Liver (tissue), 8 donors: ENCODE measurements at regions not wholly inside any gene's neighbourhood (a gene's known extent, or its start where the extent isn't known, plus 50 kb on each side); places are given as distances from the start of the nearest gene placed in this dataset.

ENCODE experiments used
- DNase-seq: peaks from one replicate; pipeline ENCODE4 v3.0.0-alpha.2; 2017; ENCODE audit warnings: low spot score
- H3K27ac ChIP-seq, 2 donors: one replicate each; pipeline ENCODE4 v1.7.0; 2013; ENCODE audit warnings: inconsistent platforms in 2 of 2, low read length in 2 of 2, control low read depth in 1 of 2, low read depth in 1 of 2, mild to moderate bottlenecking in 1 of 2
- H3K27me3 ChIP-seq, 4 donors: one replicate each; pipeline versions ENCODE4 v1.6.1 to v1.7.0; 2013; ENCODE audit warnings: low read length in 3 of 4, inconsistent platforms in 1 of 4, mild to moderate bottlenecking in 1 of 4, moderate library complexity in 1 of 4; ENCODE audit not compliant: control insufficient read depth in 4 of 4, insufficient read depth in 4 of 4
- H3K36me3 ChIP-seq, 4 donors: one replicate each; pipeline versions ENCODE4 v1.6.1 to v1.7.0; 2013; ENCODE audit warnings: low read length in 3 of 4, mild to moderate bottlenecking in 3 of 4, low read depth in 1 of 4, moderate library complexity in 1 of 4; ENCODE audit not compliant: control insufficient read depth in 4 of 4, insufficient read depth in 3 of 4
- H3K4me1 ChIP-seq, 4 donors: one replicate each; pipeline versions ENCODE4 v1.6.1 to v1.7.0; 2013; ENCODE audit warnings: low read length in 3 of 4, mild to moderate bottlenecking in 3 of 4, moderate library complexity in 1 of 4; ENCODE audit not compliant: control insufficient read depth in 4 of 4, insufficient read depth in 4 of 4
- H3K4me3 ChIP-seq, 3 donors: one replicate each; pipeline versions ENCODE4 v1.6.1 to v1.7.0; 2013; ENCODE audit warnings: low read length in 3 of 3, control low read depth in 1 of 3, low read depth in 1 of 3, mild to moderate bottlenecking in 1 of 3
- H3K9ac ChIP-seq, 2 donors: one replicate each; pipeline ENCODE4 v1.7.0; 2013; ENCODE audit warnings: low read length in 2 of 2, mild to moderate bottlenecking in 2 of 2, moderate library complexity in 2 of 2, control low read depth in 1 of 2, low read depth in 1 of 2
- H3K9me3 ChIP-seq, 4 donors: one replicate each; pipeline versions ENCODE4 v1.6.1 to v1.7.0; 2013; ENCODE audit warnings: low read length in 3 of 4; ENCODE audit not compliant: control insufficient read depth in 4 of 4
- ATF3 ChIP-seq: IDR thresholded peaks from 2 replicates; pipeline ENCODE4 v1.6.1; 2016; ENCODE audit warnings: antibody characterized with exemption
- CTCF ChIP-seq: fragments of 150-350 bp; IDR thresholded peaks from 2 replicates; pipeline ENCODE4 v1.5.1; 2017; ENCODE audit warnings: improper control_type of control experiment, low read depth, low read length; ENCODE audit not compliant: missing input control
- EGR1 ChIP-seq, 2 donors: IDR thresholded peaks; 2 replicates each; pipeline ENCODE4 v1.6.1; 2016 to 2018; ENCODE audit warnings: antibody characterized with exemption in 2 of 2, low read depth in 2 of 2
- FOXA1 ChIP-seq: IDR thresholded peaks from 2 replicates; pipeline ENCODE4 v1.6.1; 2016; ENCODE audit warnings: antibody characterized with exemption
- FOXA2 ChIP-seq: IDR thresholded peaks from 2 replicates; pipeline ENCODE4 v1.6.1; 2016; ENCODE audit warnings: antibody characterized with exemption
- GABPA ChIP-seq, 2 donors: IDR thresholded peaks in 1 of 2; conservative IDR thresholded peaks in 1 of 2; 2 replicates each; pipeline ENCODE4 v1.6.1; 2016; ENCODE audit warnings: antibody characterized with exemption in 2 of 2, mild to moderate bottlenecking in 1 of 2, moderate library complexity in 1 of 2
- HNF4A ChIP-seq, 2 donors: conservative IDR thresholded peaks; 2 replicates each; pipeline ENCODE4 v1.6.1; 2016; ENCODE audit warnings: antibody characterized with exemption in 2 of 2, mild to moderate bottlenecking in 2 of 2
- HNF4G ChIP-seq: IDR thresholded peaks from 2 replicates; pipeline ENCODE4 v1.6.1; 2016; ENCODE audit warnings: antibody characterized with exemption
- JUND ChIP-seq, 2 donors: IDR thresholded peaks; 2 replicates each; pipeline ENCODE4 v1.6.1; 2016; ENCODE audit warnings: antibody characterized with exemption in 2 of 2
- MAX ChIP-seq: IDR thresholded peaks from 2 replicates; pipeline ENCODE4 v1.6.1; 2016; ENCODE audit warnings: antibody characterized with exemption
- NR2F2 ChIP-seq: IDR thresholded peaks from 2 replicates; pipeline ENCODE4 v1.6.1; 2016; ENCODE audit warnings: antibody characterized with exemption
- RAD21 ChIP-seq, 2 donors: IDR thresholded peaks; 2 replicates each; pipeline ENCODE4 v1.6.1; 2016; ENCODE audit warnings: antibody characterized with exemption in 2 of 2, mild to moderate bottlenecking in 2 of 2
- REST ChIP-seq: IDR thresholded peaks from 2 replicates; pipeline ENCODE4 v1.6.1; 2016; ENCODE audit warnings: antibody characterized with exemption, mild to moderate bottlenecking
- RXRA ChIP-seq, 2 donors: IDR thresholded peaks; 2 replicates each; pipeline ENCODE4 v1.6.1; 2017 to 2018; ENCODE audit warnings: antibody characterized with exemption in 2 of 2, mild to moderate bottlenecking in 1 of 2
- SP1 ChIP-seq: IDR thresholded peaks from 2 replicates; pipeline ENCODE4 v1.6.1; 2018; ENCODE audit warnings: antibody characterized with exemption, mild to moderate bottlenecking
- TAF1 ChIP-seq: conservative IDR thresholded peaks from 2 replicates; pipeline ENCODE4 v1.6.1; 2016; ENCODE audit warnings: antibody characterized with exemption, mild to moderate bottlenecking
- YY1 ChIP-seq: IDR thresholded peaks from 2 replicates; pipeline ENCODE4 v1.6.1; 2016; ENCODE audit warnings: antibody characterized with exemption, mild to moderate bottlenecking
- ZBTB33 ChIP-seq: IDR thresholded peaks from 2 replicates; pipeline ENCODE4 v1.6.1; 2016; ENCODE audit warnings: antibody characterized with exemption
- WGBS: extraction: QIAGEN DNeasy Blood & Tissue Kit; methylation state at CpG from one replicate; pipeline ENCODE4 v1.1.7; 2013; 5-methylcytosine and 5-hydroxymethylcytosine counted together
- donor health status: healthy.
- donor health status: healthy.
- donor health status: healthy.
- donor health status: healthy.
- donor health status: healthy.

DNA sequence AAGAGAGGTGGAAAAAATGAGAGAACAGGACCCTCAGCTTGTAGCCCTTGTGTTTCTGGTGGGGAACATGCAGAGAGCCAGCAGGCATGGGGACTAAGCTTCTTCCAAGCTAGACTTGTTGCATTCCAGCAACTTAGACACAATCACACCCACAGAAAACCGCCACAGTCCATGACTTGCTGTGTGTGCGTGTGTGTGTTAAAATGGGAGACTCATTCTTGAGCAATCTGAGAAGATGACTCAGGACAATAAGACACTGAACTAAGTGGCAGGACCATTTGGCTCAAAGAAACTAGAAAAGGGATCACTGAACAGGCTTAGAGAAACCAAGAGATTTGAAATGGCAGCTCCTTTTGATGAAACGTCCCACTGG lies 78.0 kb downstream of the HLX start:
- H3K4me3 ChIP-seq = no peak overlapping the region
- peaks cover 0 to 8% (median 0%) of the 10 kb centered on the region in 4 donors for H3K4me1 ChIP-seq
- no peak overlapping the region for H3K27ac ChIP-seq
- TF ChIP-seq REST (no peak), HNF4A (conservative IDR thresholded peaks at IDR 0.05) (no peak), HNF4G (no peak), NR2F2 (no peak), FOXA2 (no peak), GABPA (IDR thresholded peaks at IDR 0.05 in 1 of 2, conservative IDR thresholded peaks at IDR 0.05 in 1 of 2) (no peak), YY1 (no peak), TAF1 (no peak), CTCF (no peak), EGR1 (IDR thresholded peaks at IDR 0.05; ENCODE audit: low read depth in 2 of 2) (no peak), RAD21 (IDR thresholded peaks at IDR 0.05) (no peak), MAX (no peak), SP1 (no peak), ZBTB33 (no peak), JUND (IDR thresholded peaks at IDR 0.05) (no peak), RXRA (IDR thresholded peaks at IDR 0.05) (no peak), ATF3 (no peak), FOXA1 (no peak)
- H3K9me3 ChIP-seq = no peaks in the 10 kb centered on the region
- H3K27me3 ChIP-seq = no peaks in the 10 kb centered on the region
- WGBS = 84% methylated on average over 3 of the region's 3 CpGs
- no peak for DNase-seq
- H3K9ac ChIP-seq = no peak overlapping the region
- H3K36me3 ChIP-seq = no peaks in the 10 kb centered on the region

DNA sequence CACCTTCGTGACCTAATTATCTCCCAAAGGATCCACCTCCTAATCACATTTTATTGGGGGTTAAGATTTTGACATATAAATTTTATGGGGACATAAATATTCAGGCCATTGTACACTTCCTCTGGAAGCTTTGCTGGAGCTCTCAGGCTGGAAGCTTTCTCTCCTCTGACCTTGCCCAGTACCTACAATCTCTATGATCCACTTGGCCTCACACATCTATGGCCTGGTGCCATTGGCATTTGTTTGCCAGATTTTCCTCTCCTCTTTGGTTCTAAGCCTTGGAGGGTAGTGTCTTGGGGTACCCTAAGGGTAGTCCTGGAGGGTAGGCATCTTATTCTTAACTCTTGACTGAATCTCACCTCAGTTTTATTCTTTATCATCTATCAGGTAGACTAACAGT lies 79.0 kb downstream of the HLX start:
- no peak for DNase-seq
- Histone ChIP-seq H3K9ac (no peak overlapping the region), H3K9me3 (no peaks in the 10 kb centered on the region), H3K27me3 (no peaks in the 10 kb centered on the region), H3K4me3 (no peak overlapping the region), H3K36me3 (no peaks in the 10 kb centered on the region), H3K27ac (no peak overlapping the region), H3K4me1 (peaks cover 0 to 14% (median 0%) of the 10 kb centered on the region in 4 donors)
- 89% methylated on average over 1 of the region's 1 CpG for WGBS
- TF ChIP-seq ATF3 (no peak), NR2F2 (no peak), YY1 (no peak), EGR1 (IDR thresholded peaks at IDR 0.05; ENCODE audit: low read depth in 2 of 2) (no peak), RXRA (IDR thresholded peaks at IDR 0.05) (no peak), REST (no peak), SP1 (no peak), TAF1 (no peak), JUND (IDR thresholded peaks at IDR 0.05) (no peak), HNF4G (no peak), FOXA2 (no peak), CTCF (no peak)
